H1 (cell line): ENCODE measurements at regions not wholly inside any gene's neighbourhood (a gene's known extent, or its start where the extent isn't known, plus 50 kb on each side); places are given as distances from the start of the nearest gene placed in this dataset.

Experiments used
- CBX8 ChIP-seq: fragments of 300-800, 300-1000 bp; sonication (generic); IDR thresholded peaks from 2 replicates; pipeline ENCODE4 v1.7.1; 2016; ENCODE audit warnings: low read depth, low read length, borderline replicate concordance
- FOSL1 ChIP-seq: IDR thresholded peaks from 2 replicates; pipeline ENCODE4 v1.6.1; 2011; ENCODE audit warnings: mild to moderate bottlenecking, low read depth, low read length, moderate library complexity; ENCODE audit not compliant: insufficient read depth
- NANOG ChIP-seq: IDR thresholded peaks from 2 replicates; pipeline ENCODE4 v1.6.1; 2011; ENCODE audit warnings: low read length, low read depth, mild to moderate bottlenecking, inconsistent platforms; ENCODE audit not compliant: insufficient read depth, poor library complexity, severe bottlenecking
- RNF2 ChIP-seq: fragments of 200-900, 300-1000 bp; sonication (generic); IDR thresholded peaks from 2 replicates; pipeline ENCODE4 v1.7.1; 2016; ENCODE audit warnings: borderline replicate concordance, low read depth, mild to moderate bottlenecking, antibody characterized with exemption, low read length; ENCODE audit not compliant: poor library complexity, severe bottlenecking; ENCODE audit errors: missing control alignments

DNA sequence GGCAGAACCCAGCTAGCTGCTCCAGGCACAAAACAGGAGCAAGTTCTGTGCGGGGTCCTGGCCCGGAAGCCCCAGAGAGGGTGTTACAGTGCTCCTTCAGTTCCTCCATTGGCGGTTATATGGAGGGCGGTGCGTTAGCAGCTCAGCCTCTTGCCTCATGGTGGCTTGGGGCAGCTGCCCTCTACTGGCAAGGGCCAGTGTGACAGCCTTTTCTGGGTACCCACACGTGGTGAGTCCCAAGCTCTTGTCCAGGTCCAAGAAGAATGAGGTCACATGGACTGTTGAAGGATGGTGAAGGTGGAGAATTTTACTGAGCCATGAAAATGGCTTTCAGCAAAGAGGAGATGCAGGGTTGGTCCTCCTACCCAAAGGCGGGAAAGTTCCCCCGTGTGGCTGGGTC, 100.5 kb downstream of the WT1 start (continued):
- no peak for TF ChIP-seq FOSL1
- no peak for TF ChIP-seq CBX8
- TF ChIP-seq NANOG, result no peak
- TF ChIP-seq RNF2, result no peak
